Activated B cell treated with CpG ODN at 0.5 μM for 24 hours (primary cell): ENCODE measurements at regions not wholly inside any gene's neighbourhood (a gene's known extent, or its start where the extent isn't known, plus 50 kb on each side); places are given as distances from the start of the nearest gene placed in this dataset.
A peak's percentile ranks its signal among the peaks of the same experiment; 100 is the strongest.

ENCODE experiments used
- ATAC-seq: fragments of 200-7000 bp; cut with Tn5 transposase; one replicate; pipeline ENCODE4 v1.10.0; 2021; ENCODE audit warnings: low read depth, mild to moderate bottlenecking, moderate library complexity
- CTCF ChIA-PET: fragments of 350-600 bp; sonication (Branson Sonifier 250); formaldehyde crosslinking; loops from one replicate; lab custom pipeline; 2021; ENCODE audit warnings: antibody characterized with exemption; lab: Charles Lee
- POLR2A ChIA-PET: fragments of 350-600 bp; sonication (Branson Sonifier 250); formaldehyde crosslinking; loops from one replicate; lab custom pipeline; 2021; ENCODE audit warnings: antibody characterized with exemption; lab: Charles Lee
- DNase-seq: peaks from one replicate; pipeline ENCODE4 v3.0.0; 2022
- H3K27ac Mint-ChIP-seq: one replicate; pipeline ENCODE4 v1.8.0; 2020; ENCODE audit warnings: mixed read lengths
- H3K27me3 Mint-ChIP-seq: one replicate; pipeline ENCODE4 v1.8.0; 2021; ENCODE audit warnings: mixed read lengths
- H3K36me3 Mint-ChIP-seq: one replicate; pipeline ENCODE4 v1.8.0; 2021; ENCODE audit warnings: low read depth, mixed read lengths
- H3K4me1 Mint-ChIP-seq: one replicate; pipeline ENCODE4 v1.8.0; 2021; ENCODE audit warnings: mixed read lengths
- H3K4me3 Mint-ChIP-seq: one replicate; pipeline ENCODE4 v1.8.0; 2020; ENCODE audit warnings: mild to moderate bottlenecking, mixed read lengths
- H3K9me3 Mint-ChIP-seq: one replicate; pipeline ENCODE4 v1.8.0; 2020; ENCODE audit warnings: mixed read lengths
- intact Hi-C: fragments of 100-400 bp; cut with micrococcal nuclease; formaldehyde crosslinking; loops from one replicate; pipeline ENCODE4 v1.15.1; 2024
- TF ChIP-seq, protein P1 (sequence below): fragments of 200-600 bp; IDR thresholded peaks from one replicate; pipeline ENCODE4 v1.8.0; 2022; ENCODE audit warnings: antibody characterized with exemption, mild to moderate bottlenecking

- TF ChIP-seq, protein P1, sequence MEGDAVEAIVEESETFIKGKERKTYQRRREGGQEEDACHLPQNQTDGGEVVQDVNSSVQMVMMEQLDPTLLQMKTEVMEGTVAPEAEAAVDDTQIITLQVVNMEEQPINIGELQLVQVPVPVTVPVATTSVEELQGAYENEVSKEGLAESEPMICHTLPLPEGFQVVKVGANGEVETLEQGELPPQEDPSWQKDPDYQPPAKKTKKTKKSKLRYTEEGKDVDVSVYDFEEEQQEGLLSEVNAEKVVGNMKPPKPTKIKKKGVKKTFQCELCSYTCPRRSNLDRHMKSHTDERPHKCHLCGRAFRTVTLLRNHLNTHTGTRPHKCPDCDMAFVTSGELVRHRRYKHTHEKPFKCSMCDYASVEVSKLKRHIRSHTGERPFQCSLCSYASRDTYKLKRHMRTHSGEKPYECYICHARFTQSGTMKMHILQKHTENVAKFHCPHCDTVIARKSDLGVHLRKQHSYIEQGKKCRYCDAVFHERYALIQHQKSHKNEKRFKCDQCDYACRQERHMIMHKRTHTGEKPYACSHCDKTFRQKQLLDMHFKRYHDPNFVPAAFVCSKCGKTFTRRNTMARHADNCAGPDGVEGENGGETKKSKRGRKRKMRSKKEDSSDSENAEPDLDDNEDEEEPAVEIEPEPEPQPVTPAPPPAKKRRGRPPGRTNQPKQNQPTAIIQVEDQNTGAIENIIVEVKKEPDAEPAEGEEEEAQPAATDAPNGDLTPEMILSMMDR: no peak
- ChIA-PET CTCF (interaction anchor here (1.1 to 4.9 kb wide), 20 partner anchors 10 to 827 kb away, joined by 3 to 65 read pairs (median 6); no protein-coding TSS in a partner anchor), POLR2A (no interaction called here)
- Mint-ChIP-seq H3K36me3 (no peaks in the 10 kb centered on the region), H3K27me3 (peaks cover 8% of the 10 kb centered on the region), H3K9me3 (no peaks in the 10 kb centered on the region), H3K27ac (no peak overlapping the region), H3K4me3 (no peak overlapping the region), H3K4me1 (no peaks in the 10 kb centered on the region)
- ATAC-seq (no peak), DNase-seq (no peak)
- intact Hi-C loops: loop anchor here (10.0 kb wide), 1 partner anchor 622 kb away; no protein-coding TSS in a partner anchor
These were observed 169.4 kb upstream of the ZBED5 start for GRCh38 chr11:11027288-11027687.

DNA sequence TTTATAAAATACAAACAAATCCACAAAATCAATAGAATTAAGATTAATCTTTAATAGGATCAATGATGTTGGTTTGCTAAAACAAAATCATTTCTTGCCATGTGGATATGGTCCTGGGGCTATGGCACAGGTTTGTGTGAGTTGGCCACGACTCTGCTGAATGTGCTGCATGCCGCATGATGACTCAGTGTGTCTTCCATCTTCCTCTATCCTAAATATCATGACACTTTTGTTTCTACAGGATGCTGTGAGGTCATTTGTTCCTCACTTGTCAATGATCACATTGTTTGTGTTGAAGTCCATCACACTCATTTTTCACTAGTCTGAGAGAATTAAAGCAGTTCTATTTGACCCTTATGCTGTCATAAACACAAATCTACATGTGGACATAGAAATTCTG lies 167.2 kb upstream of the ZBED5 start:
- Mint-ChIP-seq H3K4me1 (no peaks in the 10 kb centered on the region), H3K27ac (no peak overlapping the region), H3K36me3 (no peaks in the 10 kb centered on the region), H3K9me3 (no peaks in the 10 kb centered on the region), H3K4me3 (no peak overlapping the region), H3K27me3 (peaks cover 5% of the 10 kb centered on the region)
- DNase-seq (no peak), ATAC-seq (no peak)
- ChIA-PET POLR2A (interaction anchor here (0.6 kb wide), 1 partner anchor 94 kb away, joined by 5 read pairs; no protein-coding TSS in a partner anchor), CTCF (interaction anchor here (1.2 to 4.2 kb wide), 5 partner anchors 15 to 763 kb away, joined by 3 to 70 read pairs (median 10); no protein-coding TSS in a partner anchor)
- intact Hi-C loops: loop anchor here (10.0 kb wide), 1 partner anchor 620 kb away; no protein-coding TSS in a partner anchor
- TF ChIP-seq, protein P1: no peak

GRCh38 chr11:11022125-11022730 lies 164.4 kb upstream of the ZBED5 start:
- intact Hi-C loops: loop anchor here (1.0 to 10.0 kb wide), 6 partner anchors 10 to 617 kb away; no protein-coding TSS in a partner anchor
- DNase-seq: no peak
- no peaks in the 10 kb centered on the region for H3K4me1 Mint-ChIP-seq
- no peaks in the 10 kb centered on the region for H3K9me3 Mint-ChIP-seq
- H3K27me3 Mint-ChIP-seq: peaks cover 5% of the 10 kb centered on the region
- no peaks in the 10 kb centered on the region for H3K36me3 Mint-ChIP-seq
- TF ChIP-seq, protein P1: peak; percentile 27
- H3K4me3 Mint-ChIP-seq: no peak overlapping the region
- ChIA-PET POLR2A (interaction anchor here (1.0 kb wide), 1 partner anchor 230 kb away, joined by 3 read pairs; no protein-coding TSS in a partner anchor), CTCF (interaction anchor here (0.9 to 4.2 kb wide), 10 partner anchors 38 to 765 kb away, joined by 3 to 97 read pairs (median 10); no protein-coding TSS in a partner anchor)
- ATAC-seq: no peak
- H3K27ac Mint-ChIP-seq: no peak overlapping the region

- Mint-ChIP-seq H3K4me3 (no peak overlapping the region), H3K9me3 (no peaks in the 10 kb centered on the region), H3K36me3 (no peaks in the 10 kb centered on the region), H3K27ac (no peak overlapping the region), H3K27me3 (peaks cover 5% of the 10 kb centered on the region), H3K4me1 (no peaks in the 10 kb centered on the region)
- intact Hi-C loops: loop anchor here (5.0 to 10.0 kb wide), 2 partner anchors 249 to 617 kb away; no protein-coding TSS in a partner anchor
- ChIA-PET POLR2A (interaction anchor here (1.0 to 1.6 kb wide), 2 partner anchors 9 to 229 kb away, joined by 3 to 7 read pairs; no protein-coding TSS in a partner anchor), CTCF (interaction anchor here (0.8 to 3.1 kb wide), 12 partner anchors 12 to 251 kb away, joined by 3 to 97 read pairs (median 8); no protein-coding TSS in a partner anchor)
- no peak for ATAC-seq
- TF ChIP-seq, protein P1: no peak
- DNase-seq: no peak
These were observed 163.7 kb upstream of the ZBED5 start for GRCh38 chr11:11021563-11021962.

DNA sequence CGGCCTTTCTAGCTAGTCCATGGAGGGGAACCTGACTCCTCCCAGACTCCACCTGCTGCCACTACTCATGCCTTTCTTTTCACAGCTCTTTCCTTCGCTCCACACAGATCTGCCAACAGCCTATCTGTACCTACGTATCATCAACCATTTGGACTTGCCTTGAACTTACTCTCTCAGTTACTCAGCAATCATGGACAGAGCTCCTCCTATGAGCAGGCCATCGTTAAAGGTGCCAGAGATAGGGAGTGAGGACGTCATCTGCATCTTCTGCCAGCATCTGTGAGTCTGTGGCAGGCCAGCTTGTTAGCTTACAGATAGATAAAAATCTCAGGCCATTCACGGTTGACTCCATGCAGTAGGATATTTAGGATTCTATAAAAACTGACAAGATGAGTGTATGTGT lies 162.9 kb upstream of the ZBED5 start:
- H3K4me1 Mint-ChIP-seq: no peaks in the 10 kb centered on the region
- POLR2A ChIA-PET: interaction anchor here (0.8 to 1.6 kb wide), 3 partner anchors 9 to 162 kb away, joined by 3 to 7 read pairs (median 3); no protein-coding TSS in a partner anchor
- H3K4me3 Mint-ChIP-seq: no peak overlapping the region
- DNase-seq (no peak), ATAC-seq (no peak)
- CTCF ChIA-PET: interaction anchor here (0.8 to 3.1 kb wide), 12 partner anchors 11 to 251 kb away, joined by 3 to 97 read pairs (median 8); no protein-coding TSS in a partner anchor
- H3K27me3 Mint-ChIP-seq: peaks cover 5% of the 10 kb centered on the region
- no peaks in the 10 kb centered on the region for H3K36me3 Mint-ChIP-seq
- no peak overlapping the region for H3K27ac Mint-ChIP-seq
- intact Hi-C loops: loop anchor here (5.0 to 10.0 kb wide), 2 partner anchors 248 to 616 kb away; no protein-coding TSS in a partner anchor
- TF ChIP-seq, protein P1: no peak
- no peaks in the 10 kb centered on the region for H3K9me3 Mint-ChIP-seq
